ENCODE measurements at regions not wholly inside any gene's neighbourhood (a gene's known extent, or its start where the extent isn't known, plus 50 kb on each side); places are given as distances from the start of the nearest gene placed in this dataset.

DNA sequence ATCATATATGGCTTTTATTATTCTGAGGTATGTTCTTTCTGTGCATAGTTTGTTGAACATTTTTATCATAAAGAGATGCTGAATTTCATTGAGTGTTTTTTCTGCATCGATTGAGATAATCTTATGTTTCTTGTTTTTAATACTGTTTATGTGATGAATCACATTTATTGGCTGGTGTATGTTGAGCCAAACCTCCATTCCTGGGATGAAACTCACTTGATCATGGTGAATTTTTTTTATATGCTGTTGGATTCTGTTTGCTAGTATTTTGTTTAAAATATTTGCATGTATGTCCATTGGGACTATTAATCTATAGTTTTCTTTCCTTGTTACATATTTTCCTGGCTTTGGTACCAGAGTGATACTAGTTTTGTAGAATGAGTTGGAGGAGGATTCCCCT lies 500.2 kb downstream of the CDH11 start:
- H4K8ac ChIP-seq (replicated peaks; ENCODE audit: insufficient read length, low read depth, low read length) = no peak overlapping the region
- H3T11ph ChIP-seq (ENCODE audit: low read length) = no peak overlapping the region
- H3K4me1 ChIP-seq (ENCODE audit: insufficient read depth, low read length) = no peaks in the 10 kb centered on the region
- no peak overlapping the region for H3K23ac ChIP-seq (ENCODE audit: insufficient read length, low read depth, low read length)
- H2AFZ ChIP-seq (ENCODE audit: low read length) = no peak overlapping the region
- no peaks in the 10 kb centered on the region for H3K9me3 ChIP-seq (ENCODE audit: control insufficient read depth, low read depth, low read length)
- H4K91ac ChIP-seq (ENCODE audit: insufficient read length, low read depth, low read length) = no peak overlapping the region
- no peak overlapping the region for H3K27ac ChIP-seq (ENCODE audit: insufficient read length, low read depth, low read length)
- H3K27ac Mint-ChIP-seq = no peak overlapping the region
- H3K4me3 Mint-ChIP-seq = no peak overlapping the region
- H3K4me2 ChIP-seq (ENCODE audit: insufficient read depth, insufficient read length, low read length) = no peak overlapping the region
- no peak overlapping the region for H3K56ac ChIP-seq (ENCODE audit: insufficient read length, low read depth, low read length)
- H2AK5ac ChIP-seq (ENCODE audit: insufficient read length, low read length) = no peak overlapping the region
- no peak for DNase-seq
- H3K4ac ChIP-seq (ENCODE audit: low read depth, low read length) = no peak overlapping the region
- no peak overlapping the region for H4K5ac ChIP-seq (ENCODE audit: insufficient read length, low read depth, low read length)
- H2BK20ac ChIP-seq (ENCODE audit: low read depth, low read length, poor library complexity, severe bottlenecking) = no peak overlapping the region
- no peaks in the 10 kb centered on the region; a peak in 1 of 5 replicates for H3K9me3 Mint-ChIP-seq
- H3K18ac ChIP-seq (ENCODE audit: insufficient read length, low read depth, low read length) = no peak overlapping the region
- H2BK15ac ChIP-seq (ENCODE audit: low read depth, low read length) = no peak overlapping the region
- TF ChIP-seq, protein P1, sequence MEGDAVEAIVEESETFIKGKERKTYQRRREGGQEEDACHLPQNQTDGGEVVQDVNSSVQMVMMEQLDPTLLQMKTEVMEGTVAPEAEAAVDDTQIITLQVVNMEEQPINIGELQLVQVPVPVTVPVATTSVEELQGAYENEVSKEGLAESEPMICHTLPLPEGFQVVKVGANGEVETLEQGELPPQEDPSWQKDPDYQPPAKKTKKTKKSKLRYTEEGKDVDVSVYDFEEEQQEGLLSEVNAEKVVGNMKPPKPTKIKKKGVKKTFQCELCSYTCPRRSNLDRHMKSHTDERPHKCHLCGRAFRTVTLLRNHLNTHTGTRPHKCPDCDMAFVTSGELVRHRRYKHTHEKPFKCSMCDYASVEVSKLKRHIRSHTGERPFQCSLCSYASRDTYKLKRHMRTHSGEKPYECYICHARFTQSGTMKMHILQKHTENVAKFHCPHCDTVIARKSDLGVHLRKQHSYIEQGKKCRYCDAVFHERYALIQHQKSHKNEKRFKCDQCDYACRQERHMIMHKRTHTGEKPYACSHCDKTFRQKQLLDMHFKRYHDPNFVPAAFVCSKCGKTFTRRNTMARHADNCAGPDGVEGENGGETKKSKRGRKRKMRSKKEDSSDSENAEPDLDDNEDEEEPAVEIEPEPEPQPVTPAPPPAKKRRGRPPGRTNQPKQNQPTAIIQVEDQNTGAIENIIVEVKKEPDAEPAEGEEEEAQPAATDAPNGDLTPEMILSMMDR (conservative IDR thresholded peaks at IDR 0.05) = no peak
- H3K27me3 Mint-ChIP-seq (ENCODE audit: low read depth) = no peaks in the 10 kb centered on the region
- no peaks in the 10 kb centered on the region for H3K79me1 ChIP-seq (ENCODE audit: insufficient read depth, low read depth, low read length, poor library complexity, severe bottlenecking)
- H3K9ac ChIP-seq (ENCODE audit: extremely low read depth, insufficient read length, low read length) = no peak overlapping the region
- H2BK120ac ChIP-seq (ENCODE audit: low read depth, low read length, poor library complexity, severe bottlenecking) = no peak overlapping the region
- H3K14ac ChIP-seq (ENCODE audit: insufficient read depth, low read length) = no peak overlapping the region
- H3K23me2 ChIP-seq (ENCODE audit: insufficient read length, low read depth, low read length, poor library complexity, severe bottlenecking) = no peaks in the 10 kb centered on the region
- no CpG with 5 or more reads among the region's 1 CpG for WGBS (ENCODE audit: extremely low coverage, insufficient read length, low lambda C conversion rate)
- H2BK5ac ChIP-seq (ENCODE audit: insufficient read length, low read length) = no peak overlapping the region
- no peaks in the 10 kb centered on the region for H3K36me3 Mint-ChIP-seq (ENCODE audit: insufficient read depth in 1 of 3, low read depth in 3 of 3)
- no peaks in the 10 kb centered on the region for H3K27me3 ChIP-seq (ENCODE audit: insufficient read depth, low read length)
- H3K4me1 Mint-ChIP-seq = peaks cover 1 to 3% of the 10 kb centered on the region in 2 experiments; a peak in 2 of 4 replicates
- H2BK12ac ChIP-seq (ENCODE audit: insufficient read length, low read depth, low read length) = no peak overlapping the region
- H3K79me2 ChIP-seq (ENCODE audit: insufficient read depth, low read length) = no peaks in the 10 kb centered on the region
- no peaks in the 10 kb centered on the region for H4K20me1 ChIP-seq (ENCODE audit: control insufficient read depth, insufficient read depth, insufficient read length)

Measured in H9 (cell line).